CD4-positive, alpha-beta memory T cell (primary cell): ENCODE measurements at regions not wholly inside any gene's neighbourhood (a gene's known extent, or its start where the extent isn't known, plus 50 kb on each side); places are given as distances from the start of the nearest gene placed in this dataset.

Source experiments
- CTCF ChIA-PET: fragments of 350-600 bp; sonication (Branson Sonifier 250); formaldehyde crosslinking; loops from one replicate; lab custom pipeline; 2021; ENCODE audit warnings: inconsistent platforms; ENCODE audit not compliant: partially characterized antibody; lab: Charles Lee
- POLR2A ChIA-PET: fragments of 350-600 bp; sonication (Branson Sonifier 250); formaldehyde crosslinking; loops from one replicate; lab custom pipeline; 2021; ENCODE audit not compliant: partially characterized antibody; lab: Charles Lee
- DNase-seq, 5 donors: peaks; one replicate each; pipeline versions ENCODE4 v3.0.0 to v3.0.0-alpha.2; 2020 to 2022; ENCODE audit warnings: mixed read lengths in 1 of 5
- H3K27ac ChIP-seq: one replicate; pipeline ENCODE4 v1.7.0; 2013; ENCODE audit warnings: low read depth, low read length
- H3K27me3 ChIP-seq: 2 replicates; pipeline ENCODE4 v1.7.0; 2013; ENCODE audit warnings: mild to moderate bottlenecking, low read length, moderate library complexity; ENCODE audit not compliant: insufficient read depth
- H3K36me3 ChIP-seq: 2 replicates; pipeline ENCODE4 v1.7.0; 2013; ENCODE audit warnings: mild to moderate bottlenecking, low read length, moderate library complexity; ENCODE audit not compliant: insufficient read depth
- H3K4me1 ChIP-seq: 2 replicates; pipeline ENCODE4 v1.7.0; 2013; ENCODE audit warnings: mild to moderate bottlenecking, low read length, moderate library complexity; ENCODE audit not compliant: insufficient read depth
- H3K4me3 ChIP-seq, 2 donors: one replicate each; pipeline ENCODE4 v1.7.0; 2013; ENCODE audit warnings: low read length in 2 of 2, mild to moderate bottlenecking in 1 of 2
- H3K9me3 ChIP-seq, 2 donors: one replicate each; pipeline ENCODE4 v1.7.0; 2013; ENCODE audit warnings: low read length in 2 of 2, control low read depth in 1 of 2; ENCODE audit not compliant: control insufficient read depth in 1 of 2
- H3K27ac Mint-ChIP-seq, 7 donors: one replicate each; pipeline ENCODE4 v1.8.0; 2020 to 2021; ENCODE audit warnings: mixed read lengths in 7 of 7, mild to moderate bottlenecking in 6 of 7, inconsistent platforms in 3 of 7, moderate library complexity in 3 of 7
- H3K27me3 Mint-ChIP-seq, 2 donors: one replicate each; pipeline ENCODE4 v1.8.0; 2020 to 2021; ENCODE audit warnings: mixed read lengths in 2 of 2
- H3K36me3 Mint-ChIP-seq, 2 donors: one replicate each; pipeline ENCODE4 v1.8.0; 2020 to 2021; ENCODE audit warnings: mixed read lengths in 2 of 2, inconsistent platforms in 1 of 2, mild to moderate bottlenecking in 1 of 2
- H3K4me1 Mint-ChIP-seq, 4 donors: one replicate each; pipeline ENCODE4 v1.8.0; 2020 to 2021; ENCODE audit warnings: mixed read lengths in 4 of 4, mild to moderate bottlenecking in 1 of 4
- H3K4me3 Mint-ChIP-seq, 8 donors: one replicate each; pipeline ENCODE4 v1.8.0; 2020 to 2021; ENCODE audit warnings: mixed read lengths in 8 of 8, mild to moderate bottlenecking in 7 of 8, moderate library complexity in 6 of 8, inconsistent platforms in 3 of 8
- H3K9me3 Mint-ChIP-seq, 8 donors: one replicate each; pipeline ENCODE4 v1.8.0; 2020 to 2021; ENCODE audit warnings: mixed read lengths in 8 of 8, mild to moderate bottlenecking in 5 of 8, inconsistent platforms in 3 of 8, moderate library complexity in 1 of 8
- intact Hi-C: fragments of 100-400 bp; cut with micrococcal nuclease; formaldehyde crosslinking; loops from one replicate; pipeline ENCODE4 v1.15.1; 2023

DNA sequence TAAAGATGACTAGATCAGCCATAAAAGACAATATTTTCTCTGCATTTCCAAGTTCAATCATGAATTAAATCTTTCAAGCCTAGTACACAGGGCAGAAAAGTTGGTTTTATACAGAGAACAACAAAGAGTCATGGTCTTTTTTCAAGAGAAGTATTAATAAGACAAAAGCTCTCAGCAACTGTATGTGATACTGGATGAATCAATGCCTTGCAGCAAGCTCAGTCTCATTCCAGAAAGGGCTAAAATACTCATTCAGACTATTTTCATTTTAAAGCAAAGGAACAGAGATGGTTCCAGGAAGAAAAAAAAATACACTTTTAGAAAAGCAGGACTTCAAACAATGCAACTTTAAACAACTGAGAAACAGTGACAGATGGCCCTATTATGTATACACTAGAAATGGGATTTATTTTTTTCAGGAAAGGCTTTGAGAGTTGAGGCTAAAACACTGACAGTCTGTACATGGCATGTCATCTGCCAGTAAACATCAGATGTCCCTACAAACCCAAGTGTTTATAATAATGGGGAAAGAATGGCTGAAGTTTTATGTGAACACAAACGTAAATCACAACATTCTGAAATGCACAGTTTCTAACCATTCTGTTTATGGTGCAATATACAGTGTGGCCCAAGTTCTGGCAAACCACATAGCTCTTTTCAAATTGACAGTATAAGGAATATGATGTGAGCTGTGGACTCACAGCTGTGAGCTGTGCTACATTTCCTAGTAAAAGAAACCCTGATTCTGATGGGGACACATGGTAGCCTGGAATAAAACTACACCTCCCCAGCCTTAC is 114.3 kb upstream of the DST start:
- no peak overlapping the region for H3K27ac ChIP-seq
- intact Hi-C loops = no loop called here
- CTCF ChIA-PET = interaction anchor here (1.6 kb wide), 1 partner anchor 13 kb away, joined by 4 read pairs; no protein-coding TSS in a partner anchor

GRCh38 chr6:56756219-56756789 is 113.6 kb upstream of the DST start:
- no peaks in the 10 kb centered on the region for H3K36me3 Mint-ChIP-seq
- H3K9me3 ChIP-seq = no peaks in the 10 kb centered on the region
- H3K27me3 ChIP-seq = no peaks in the 10 kb centered on the region
- no peaks in the 10 kb centered on the region for H3K4me1 ChIP-seq
- H3K27ac ChIP-seq = no peak overlapping the region
- no peak overlapping the region for H3K27ac Mint-ChIP-seq
- no peaks in the 10 kb centered on the region for H3K36me3 ChIP-seq
- POLR2A ChIA-PET = no interaction called here
- CTCF ChIA-PET = interaction anchor here (1.6 kb wide), 1 partner anchor 12 kb away, joined by 4 read pairs; no protein-coding TSS in a partner anchor
- no peaks in the 10 kb centered on the region for H3K27me3 Mint-ChIP-seq
- intact Hi-C loops = no loop called here
- no peak overlapping the region for H3K4me3 Mint-ChIP-seq
- peaks cover 0 to 1% (median 0%) of the 10 kb centered on the region in 4 donors for H3K4me1 Mint-ChIP-seq
- DNase-seq = no peak
- peaks cover 0 to 2% (median 0%) of the 10 kb centered on the region in 8 donors for H3K9me3 Mint-ChIP-seq
- no peak overlapping the region for H3K4me3 ChIP-seq

More for the DNA sequence above, 114.3 kb upstream of the DST start:
- H3K4me1 Mint-ChIP-seq = peaks cover 0 to 1% (median 0%) of the 10 kb centered on the region in 4 donors
- no peaks in the 10 kb centered on the region for H3K27me3 Mint-ChIP-seq
- no peaks in the 10 kb centered on the region for H3K36me3 ChIP-seq
- H3K4me3 Mint-ChIP-seq = no peak overlapping the region
- no peak overlapping the region for H3K4me3 ChIP-seq
- H3K9me3 Mint-ChIP-seq = peaks cover 0 to 2% (median 0%) of the 10 kb centered on the region in 8 donors
- no peak for DNase-seq
- no peaks in the 10 kb centered on the region for H3K4me1 ChIP-seq
- POLR2A ChIA-PET = no interaction called here
- H3K36me3 Mint-ChIP-seq = no peaks in the 10 kb centered on the region
- no peaks in the 10 kb centered on the region for H3K27me3 ChIP-seq
- H3K9me3 ChIP-seq = no peaks in the 10 kb centered on the region
- H3K27ac Mint-ChIP-seq = no peak overlapping the region

GRCh38 chr6:56755040-56755439 is 112.4 kb upstream of the DST start:
- Mint-ChIP-seq H3K27me3 (no peaks in the 10 kb centered on the region), H3K36me3 (no peaks in the 10 kb centered on the region)

GRCh38 chr6:56753811-56754210 is 111.1 kb upstream of the DST start:
- Mint-ChIP-seq H3K4me1 (peaks cover 0 to 1% (median 0%) of the 10 kb centered on the region in 4 donors), H3K36me3 (no peaks in the 10 kb centered on the region), H3K9me3 (peaks cover 0 to 2% (median 0%) of the 10 kb centered on the region in 8 donors), H3K27me3 (no peaks in the 10 kb centered on the region), H3K4me3 (no peak overlapping the region), H3K27ac (no peak overlapping the region)
- Histone ChIP-seq H3K36me3 (no peaks in the 10 kb centered on the region), H3K4me1 (no peaks in the 10 kb centered on the region), H3K4me3 (no peak overlapping the region), H3K27me3 (no peaks in the 10 kb centered on the region), H3K9me3 (no peaks in the 10 kb centered on the region), H3K27ac (no peak overlapping the region)
- POLR2A ChIA-PET = no interaction called here
- DNase-seq = no peak
- intact Hi-C loops = no loop called here
- CTCF ChIA-PET = no interaction called here

More at GRCh38 chr6:56755040-56755439, 112.4 kb upstream of the DST start:
- DNase-seq = no peak
- peak overlapping the region in 1 of 7 donors; percentile 8 for H3K27ac Mint-ChIP-seq
- POLR2A ChIA-PET = no interaction called here
- intact Hi-C loops = no loop called here
- CTCF ChIA-PET = no interaction called here
- H3K4me1 Mint-ChIP-seq = peaks cover 0 to 1% (median 0%) of the 10 kb centered on the region in 4 donors
- H3K4me3 Mint-ChIP-seq = no peak overlapping the region
- Histone ChIP-seq H3K9me3 (no peaks in the 10 kb centered on the region), H3K4me3 (no peak overlapping the region), H3K27me3 (no peaks in the 10 kb centered on the region), H3K27ac (no peak overlapping the region), H3K36me3 (no peaks in the 10 kb centered on the region), H3K4me1 (no peaks in the 10 kb centered on the region)
- H3K9me3 Mint-ChIP-seq = peaks cover 0 to 2% (median 0%) of the 10 kb centered on the region in 8 donors

- CTCF ChIA-PET = no interaction called here
- Mint-ChIP-seq H3K27me3 (no peaks in the 10 kb centered on the region), H3K4me1 (peaks cover 0 to 1% (median 0%) of the 10 kb centered on the region in 4 donors), H3K36me3 (no peaks in the 10 kb centered on the region), H3K4me3 (no peak overlapping the region), H3K27ac (no peak overlapping the region), H3K9me3 (peaks cover 0 to 2% (median 0%) of the 10 kb centered on the region in 8 donors)
- POLR2A ChIA-PET = no interaction called here
- H3K27me3 ChIP-seq = no peaks in the 10 kb centered on the region
- no peaks in the 10 kb centered on the region for H3K4me1 ChIP-seq
- no peaks in the 10 kb centered on the region for H3K36me3 ChIP-seq
- H3K9me3 ChIP-seq = no peaks in the 10 kb centered on the region
- no peak for DNase-seq
- intact Hi-C loops = no loop called here
- H3K4me3 ChIP-seq = no peak overlapping the region
- no peak overlapping the region for H3K27ac ChIP-seq
Measured at GRCh38 chr6:56752534-56752933, 109.8 kb upstream of the DST start.

DNA sequence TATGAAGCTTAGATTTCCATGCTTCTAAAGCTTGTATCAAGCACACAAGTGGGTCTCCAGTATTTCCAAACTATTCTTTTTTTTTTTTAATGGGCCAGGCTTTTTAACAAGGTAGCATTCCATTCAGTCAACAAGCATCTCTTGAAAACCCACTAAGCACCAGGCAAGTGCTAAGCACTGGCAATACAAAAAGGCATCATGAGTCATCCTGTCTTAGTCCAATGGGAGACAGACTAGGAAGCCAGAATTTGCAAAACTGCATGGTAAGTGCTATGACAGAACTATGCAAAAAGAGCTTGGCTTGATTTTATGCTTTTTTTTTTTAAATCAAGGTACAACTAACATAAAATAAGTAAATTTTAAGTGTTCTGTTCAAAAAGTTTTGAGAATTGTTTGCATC is 109.3 kb upstream of the DST start:
- H3K27ac ChIP-seq = no peak overlapping the region
- CTCF ChIA-PET = no interaction called here
- Mint-ChIP-seq H3K4me1 (peaks cover 0 to 1% (median 0%) of the 10 kb centered on the region in 4 donors), H3K27me3 (no peaks in the 10 kb centered on the region), H3K4me3 (no peak overlapping the region), H3K36me3 (no peaks in the 10 kb centered on the region), H3K27ac (no peak overlapping the region), H3K9me3 (peaks cover 0 to 2% (median 0%) of the 10 kb centered on the region in 8 donors)
- H3K9me3 ChIP-seq = no peaks in the 10 kb centered on the region
- intact Hi-C loops = no loop called here
- no peak overlapping the region for H3K4me3 ChIP-seq
- POLR2A ChIA-PET = no interaction called here
- no peak for DNase-seq
- no peaks in the 10 kb centered on the region for H3K36me3 ChIP-seq
- no peaks in the 10 kb centered on the region for H3K27me3 ChIP-seq
- no peaks in the 10 kb centered on the region for H3K4me1 ChIP-seq

DNA sequence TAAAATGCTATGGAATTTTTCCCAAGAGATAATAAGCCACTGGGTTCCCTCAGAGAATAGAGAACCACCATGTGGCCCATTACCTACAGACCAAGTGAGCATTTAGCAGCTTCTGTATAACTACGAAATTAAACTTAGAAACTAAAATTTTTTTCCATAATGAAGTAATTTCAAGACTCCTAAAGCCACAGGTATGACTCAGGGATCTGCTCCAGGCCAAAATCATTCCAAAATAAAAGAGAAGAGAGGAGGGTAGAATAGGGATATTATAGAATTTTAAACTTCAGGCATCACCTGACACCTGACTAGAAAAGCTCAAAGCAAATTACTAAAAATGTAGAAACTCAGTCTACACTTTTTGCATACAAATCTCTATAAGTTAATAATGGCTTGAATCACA is 108.9 kb upstream of the DST start:
- Mint-ChIP-seq H3K36me3 (no peaks in the 10 kb centered on the region), H3K27me3 (no peaks in the 10 kb centered on the region), H3K27ac (no peak overlapping the region), H3K4me1 (no peaks in the 10 kb centered on the region), H3K9me3 (peaks cover 0 to 2% (median 0%) of the 10 kb centered on the region in 8 donors), H3K4me3 (no peak overlapping the region)
- intact Hi-C loops = no loop called here
- ChIA-PET CTCF (no interaction called here), POLR2A (no interaction called here)
- no peaks in the 10 kb centered on the region for H3K4me1 ChIP-seq
- H3K27ac ChIP-seq = no peak overlapping the region
- no peak overlapping the region for H3K4me3 ChIP-seq
- H3K36me3 ChIP-seq = no peaks in the 10 kb centered on the region
- DNase-seq = no peak
- H3K9me3 ChIP-seq = no peaks in the 10 kb centered on the region
- no peaks in the 10 kb centered on the region for H3K27me3 ChIP-seq
